K562 (cell line): ENCODE measurements at regions not wholly inside any gene's neighbourhood (a gene's known extent, or its start where the extent isn't known, plus 50 kb on each side); places are given as distances from the start of the nearest gene placed in this dataset.
A peak's percentile ranks its signal among the peaks of the same experiment; 100 is the strongest.

Source experiments
- ATAC-seq: fragments of 200-7000 bp; cut with Tn5 transposase; 3 replicates; pipeline ENCODE4 v1.9.1; 2020; ENCODE audit warnings: moderate library complexity
- BruUV-seq: library from RNA; stranded (reverse); fragments of 400-500 nt; replicated peaks from 2 replicates; lab custom pipeline; 2021; lab: Mats Ljungman, UMichigan
- CTCF ChIA-PET: fragments of 300-600 bp; formaldehyde crosslinking; extraction: SDS; loops from one replicate; lab custom pipeline; 2021; ENCODE audit warnings: low intra/inter-chr PET ratio; lab: Yijun Ruan, JAX
- POLR2A ChIA-PET: fragments of 300-600, 350-650 bp; sonication (Branson Sonifier 250); formaldehyde crosslinking; extraction: SDS; loops from one replicate; lab custom pipeline; 2021; ENCODE audit warnings: antibody characterized with exemption, inconsistent platforms; lab: Yijun Ruan, JAX
- DNase-seq, 4 experiments: peaks; one replicate each; pipeline versions ENCODE4 v3.0.0 to v3.0.0-alpha.2; 2011 to 2018; ENCODE audit warnings: low spot score in 3 of 4, mixed read lengths in 3 of 4; ENCODE audit errors: extremely low read depth in 1 of 4
- FAIRE-seq: peaks from 2 replicates; lab custom pipeline; 2011; peaks lifted over from hg19 to GRCh38; lab: Jason Lieb, UNC
- H2AFZ ChIP-seq: 2 replicates; pipeline ENCODE4 v1.6.0; 2011; ENCODE audit warnings: low read depth, low read length, control low read depth, inconsistent platforms
- H3K27ac ChIP-seq: fragments of 200-600 bp; 3 replicates; pipeline ENCODE4 v1.8.0; 2011; ENCODE audit warnings: low read depth, mild to moderate bottlenecking, control low read depth, inconsistent platforms, low read length, moderate library complexity, mixed read lengths; ENCODE audit errors: extremely low read depth
- H3K27me3 ChIP-seq, 2 experiments: fragments of 300-600 bp in 1 of 2; 2 replicates in 1 of 2; 3 replicates in 1 of 2; pipeline versions ENCODE4 v1.6.0 to v1.8.0; 2011; ENCODE audit warnings: inconsistent platforms in 2 of 2, low read length in 2 of 2, mild to moderate bottlenecking in 1 of 2, mixed read lengths in 1 of 2, moderate library complexity in 1 of 2; ENCODE audit not compliant: control insufficient read depth in 2 of 2, insufficient read depth in 2 of 2
- H3K36me3 ChIP-seq: fragments of 300-600 bp; 3 replicates; pipeline ENCODE4 v1.8.0; 2011; ENCODE audit warnings: mild to moderate bottlenecking, low read length, inconsistent platforms; ENCODE audit not compliant: control insufficient read depth, insufficient read depth
- H3K4me1 ChIP-seq, 2 experiments: fragments of 200-600 bp in 1 of 2; replicated peaks in 1 of 2; 2 replicates in 1 of 2; 3 replicates in 1 of 2; pipeline versions ENCODE4 v1.5.1 to v1.8.0; 2011; ENCODE audit warnings: inconsistent platforms in 2 of 2, low read length in 2 of 2, mild to moderate bottlenecking in 1 of 2, mixed read lengths in 1 of 2, moderate library complexity in 1 of 2; ENCODE audit not compliant: control insufficient read depth in 2 of 2, insufficient read depth in 2 of 2
- H3K4me2 ChIP-seq: 2 replicates; pipeline ENCODE4 v1.6.1; 2011; ENCODE audit warnings: low read length, control low read depth, inconsistent platforms, mixed read lengths; ENCODE audit not compliant: insufficient read depth
- H3K4me3 ChIP-seq: fragments of 200-600 bp; sonication (generic), shearing (Covaris generic); 2 replicates; pipeline ENCODE4 v1.5.1; 2016; ENCODE audit warnings: control low read depth, inconsistent platforms
- H3K79me2 ChIP-seq: fragments of 200-600 bp; 3 replicates; pipeline ENCODE4 v1.8.0; 2011; ENCODE audit warnings: low read length, inconsistent platforms; ENCODE audit not compliant: control insufficient read depth, insufficient read depth
- H3K9ac ChIP-seq, 2 experiments: 2 replicates each; pipeline versions ENCODE4 v1.6.0 to v1.6.1; 2011; ENCODE audit warnings: low read depth in 2 of 2, low read length in 2 of 2, control low read depth in 1 of 2, inconsistent platforms in 1 of 2, mild to moderate bottlenecking in 1 of 2, mixed read lengths in 1 of 2; ENCODE audit not compliant: insufficient read depth in 1 of 2
- H3K9me1 ChIP-seq: one replicate; pipeline ENCODE4 v1.6.0; 2011; ENCODE audit warnings: inconsistent platforms, mild to moderate bottlenecking, low read length, moderate library complexity; ENCODE audit not compliant: control insufficient read depth, insufficient read depth
- H3K9me3 ChIP-seq: replicated peaks from 2 replicates; pipeline ENCODE4 v1.5.1; 2011; ENCODE audit warnings: low read depth, low read length, inconsistent platforms; ENCODE audit not compliant: control insufficient read depth, insufficient read depth
- H4K20me1 ChIP-seq: replicated peaks from 2 replicates; pipeline ENCODE4 v1.6.1; 2011; ENCODE audit warnings: low read length, inconsistent platforms, mixed read lengths; ENCODE audit not compliant: control insufficient read depth, insufficient read depth
- BRCA1 ChIP-seq, 2 experiments: fragments of 450-650 bp in 1 of 2; sonication (generic) in 1 of 2; formaldehyde crosslinking in 1 of 2; IDR thresholded peaks; 2 replicates each; pipeline versions ENCODE4 v1.5.0 to v1.6.1; 2017 to 2020; ENCODE audit warnings: mild to moderate bottlenecking in 1 of 2, missing genetic modification reagents in 1 of 2
- CEBPB ChIP-seq: fragments of 450-650 bp; IDR thresholded peaks from 2 replicates; pipeline ENCODE4 v1.6.1; 2016; ENCODE audit warnings: missing genetic modification characterization, missing compliant biosample characterization
- CEBPG ChIP-seq, 3 experiments: fragments of 200-800 bp in 1 of 3; sonication (Bioruptor generic) in 1 of 3; sonication (generic) in 1 of 3; formaldehyde crosslinking in 1 of 3; IDR thresholded peaks in 2 of 3; conservative IDR thresholded peaks in 1 of 3; 2 replicates each; pipeline versions ENCODE4 v1.6.1 to v1.8.0; 2016 to 2022; ENCODE audit warnings: missing compliant biosample characterization in 2 of 3, missing genetic modification characterization in 2 of 3, mild to moderate bottlenecking in 1 of 3, missing genetic modification reagents in 1 of 3
- DPF2 ChIP-seq: fragments of 450-650 bp; IDR thresholded peaks from 2 replicates; pipeline ENCODE4 v1.6.1; 2016
- EZH2 ChIP-seq: IDR thresholded peaks from 2 replicates; pipeline ENCODE4 v1.6.1; 2012; ENCODE audit warnings: low read depth, mild to moderate bottlenecking, inconsistent platforms, low read length, borderline replicate concordance
- MTA2 ChIP-seq: fragments of 450-650 bp; IDR thresholded peaks from 2 replicates; pipeline ENCODE4 v1.6.1; 2016; ENCODE audit warnings: low read depth
- PATZ1 ChIP-seq: fragments of 250-450 bp; sonication (Bioruptor Pico); IDR thresholded peaks from 2 replicates; pipeline ENCODE4 v1.5.0; 2020; ENCODE audit warnings: mild to moderate bottlenecking, borderline replicate concordance
- RUNX1 ChIP-seq: sonication (generic); IDR thresholded peaks from 2 replicates; pipeline ENCODE4 v1.6.1; 2016; ENCODE audit warnings: antibody characterized with exemption, low read depth
- THRA ChIP-seq: fragments of 450-650 bp; IDR thresholded peaks from 2 replicates; pipeline ENCODE4 v1.6.1; 2017; ENCODE audit warnings: mild to moderate bottlenecking, moderate library complexity
- USF2 ChIP-seq: sonication (generic); formaldehyde crosslinking; IDR thresholded peaks from 2 replicates; pipeline ENCODE4 v1.5.0; 2020; ENCODE audit warnings: missing genetic modification reagents
- ZKSCAN1 ChIP-seq: fragments of 150-350 bp; IDR thresholded peaks from 2 replicates; pipeline ENCODE4 v1.6.1; 2016; ENCODE audit warnings: low read depth, low read length
- WGBS: fragments of 100-300 bp; shearing (Covaris generic); methylation state at CpG from one replicate; pipeline ENCODE4 v1.1.6; 2016; ENCODE audit warnings: low coverage, mixed read lengths; ENCODE audit not compliant: insufficient coverage; ENCODE audit errors: missing lambda C conversion rate; 5-methylcytosine and 5-hydroxymethylcytosine counted together
- in situ Hi-C: fragments of 300-500 bp; cut with MboI; formaldehyde crosslinking; loops from 4 replicates; pipeline ENCODE4 v1.15.0; 2018; ENCODE audit warnings: inconsistent platforms, mixed read lengths
- intact Hi-C: fragments of 100-400 bp; cut with micrococcal nuclease; formaldehyde crosslinking; loops from 2 replicates; pipeline ENCODE4 v1.14.2; 2022

- ChIA-PET POLR2A (no interaction called here), CTCF (no interaction called here)
- intact Hi-C loops (no loop called here), in situ Hi-C loops (no loop called here)
- 3% methylated on average over 2 of the region's 2 CpGs for WGBS
- Histone ChIP-seq H3K79me2 (no peaks in the 10 kb centered on the region), H3K4me3 (no peak overlapping the region), H4K20me1 (no peaks in the 10 kb centered on the region), H3K4me2 (no peak overlapping the region), H3K9me1 (no peaks in the 10 kb centered on the region), H3K36me3 (no peaks in the 10 kb centered on the region), H2AFZ (no peak overlapping the region), H3K9me3 (no peaks in the 10 kb centered on the region; the same call in none of the 2 replicates), H3K27ac (no peak overlapping the region), H3K4me1 (no peaks in the 10 kb centered on the region), H3K9ac (no peak overlapping the region), H3K27me3 (no peaks in the 10 kb centered on the region)
- ATAC-seq (no peak), DNase-seq (no peak), FAIRE-seq (no peak)
- peak; percentile 43; the same call in 1 of the 2 replicates for TF ChIP-seq CEBPB
- no peak for TF ChIP-seq RUNX1
- TF ChIP-seq CEBPG (CRISPR knock-in tag; IDR thresholded peaks at IDR 0.05) = no peak
- TF ChIP-seq CEBPG (tag; conservative IDR thresholded peaks at IDR 0.05 in 1 of 2, IDR thresholded peaks at IDR 0.05 in 1 of 2) = peak in 1 of 2 experiments; percentile 79; a peak in 2 of 4 replicates
- no peak for TF ChIP-seq THRA
- no TSS peak for BruUV-seq
Measured at GRCh38 chr4:188887905-188888304, 748.7 kb downstream of the TRIML1 start.

GRCh38 chr4:188892837-188893236 lies 753.6 kb downstream of the TRIML1 start:
- Histone ChIP-seq H4K20me1 (no peaks in the 10 kb centered on the region), H3K27ac (no peak overlapping the region), H2AFZ (no peak overlapping the region), H3K79me2 (no peaks in the 10 kb centered on the region), H3K9ac (no peak overlapping the region), H3K27me3 (no peaks in the 10 kb centered on the region), H3K4me2 (no peak overlapping the region), H3K36me3 (no peaks in the 10 kb centered on the region), H3K4me3 (no peak overlapping the region), H3K9me3 (no peaks in the 10 kb centered on the region; the same call in none of the 2 replicates), H3K4me1 (no peaks in the 10 kb centered on the region), H3K9me1 (no peaks in the 10 kb centered on the region)
- intact Hi-C loops = no loop called here
- FAIRE-seq (no peak), DNase-seq (no peak), ATAC-seq (no peak)
- in situ Hi-C loops = no loop called here
- BruUV-seq = no TSS peak
- CTCF ChIA-PET = no interaction called here
- POLR2A ChIA-PET = no interaction called here
- WGBS = 0% methylated on average over 2 of the region's 2 CpGs
- TF ChIP-seq USF2 (no peak), EZH2 (no peak), DPF2 (no peak), BRCA1 (IDR thresholded peaks at IDR 0.05) (no peak), BRCA1 (CRISPR knock-in tag; IDR thresholded peaks at IDR 0.05) (no peak), MTA2 (no peak), PATZ1 (CRISPR knock-in tag) (no peak), ZKSCAN1 (no peak)
